ENCODE measurements at regions not wholly inside any gene's neighbourhood (a gene's known extent, or its start where the extent isn't known, plus 50 kb on each side); places are given as distances from the start of the nearest gene placed in this dataset.
"Not testable (repeated sequence)": the region's sequence is repeated elsewhere in the genome, so short reads cannot be mapped to it uniquely, and the experiment has no call there.

DNA sequence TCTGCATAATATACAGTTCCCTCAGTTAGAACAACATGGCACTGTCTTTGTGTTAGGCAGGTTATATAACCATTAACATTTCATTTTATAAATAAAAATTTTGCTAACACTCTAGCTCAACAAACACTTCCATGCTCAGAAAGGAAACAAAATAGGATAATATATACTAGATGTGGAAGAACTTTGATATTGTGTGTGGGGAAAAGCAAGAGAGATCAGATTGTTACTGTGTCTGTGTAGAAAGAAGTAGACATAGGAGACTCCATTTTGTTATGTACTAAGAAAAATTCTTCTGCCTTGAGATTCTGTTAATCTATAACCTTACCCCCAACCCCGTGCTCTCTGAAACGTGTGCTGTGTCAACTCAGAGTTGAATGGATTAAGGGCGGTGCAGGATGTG, 111.1 kb upstream of the TRPC6 start:
- TF ChIP-seq, protein P1, sequence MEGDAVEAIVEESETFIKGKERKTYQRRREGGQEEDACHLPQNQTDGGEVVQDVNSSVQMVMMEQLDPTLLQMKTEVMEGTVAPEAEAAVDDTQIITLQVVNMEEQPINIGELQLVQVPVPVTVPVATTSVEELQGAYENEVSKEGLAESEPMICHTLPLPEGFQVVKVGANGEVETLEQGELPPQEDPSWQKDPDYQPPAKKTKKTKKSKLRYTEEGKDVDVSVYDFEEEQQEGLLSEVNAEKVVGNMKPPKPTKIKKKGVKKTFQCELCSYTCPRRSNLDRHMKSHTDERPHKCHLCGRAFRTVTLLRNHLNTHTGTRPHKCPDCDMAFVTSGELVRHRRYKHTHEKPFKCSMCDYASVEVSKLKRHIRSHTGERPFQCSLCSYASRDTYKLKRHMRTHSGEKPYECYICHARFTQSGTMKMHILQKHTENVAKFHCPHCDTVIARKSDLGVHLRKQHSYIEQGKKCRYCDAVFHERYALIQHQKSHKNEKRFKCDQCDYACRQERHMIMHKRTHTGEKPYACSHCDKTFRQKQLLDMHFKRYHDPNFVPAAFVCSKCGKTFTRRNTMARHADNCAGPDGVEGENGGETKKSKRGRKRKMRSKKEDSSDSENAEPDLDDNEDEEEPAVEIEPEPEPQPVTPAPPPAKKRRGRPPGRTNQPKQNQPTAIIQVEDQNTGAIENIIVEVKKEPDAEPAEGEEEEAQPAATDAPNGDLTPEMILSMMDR (IDR thresholded peaks at IDR 0.05): not testable (repeated sequence)
- TF ChIP-seq EZH2 (IDR thresholded peaks at IDR 0.05): not testable (repeated sequence)
